ENCODE measurements at regions not wholly inside any gene's neighbourhood (a gene's known extent, or its start where the extent isn't known, plus 50 kb on each side); places are given as distances from the start of the nearest gene placed in this dataset.
"Not testable (repeated sequence)": the region's sequence is repeated elsewhere in the genome, so short reads cannot be mapped to it uniquely, and the experiment has no call there.

GRCh38 chr4:175282407-175282806 lies 364.2 kb downstream of the ADAM29 start:
- no peak for DNase-seq

GRCh38 chr4:175290401-175290800 lies 372.2 kb downstream of the ADAM29 start:
- no peak for DNase-seq

GRCh38 chr4:175297965-175298565 lies 379.9 kb downstream of the ADAM29 start:
- no peak for DNase-seq

- DNase-seq, result no peak
Measured at GRCh38 chr4:175306436-175306835, 388.3 kb downstream of the ADAM29 start.

- no peak for DNase-seq
Measured at GRCh38 chr4:175307326-175307725, 389.2 kb downstream of the ADAM29 start.

GRCh38 chr4:175308236-175308635 lies 390.1 kb downstream of the ADAM29 start:
- DNase-seq, result no peak

GRCh38 chr4:175309041-175309440 lies 390.9 kb downstream of the ADAM29 start:
- no peak for DNase-seq

- DNase-seq, result no peak
Measured at GRCh38 chr4:175325230-175325629, 407.1 kb downstream of the ADAM29 start.

- DNase-seq, result no peak
Measured at GRCh38 chr4:175326796-175327195, 408.6 kb downstream of the ADAM29 start.

- DNase-seq, result no peak
Measured at GRCh38 chr4:175330236-175330635, 412.1 kb downstream of the ADAM29 start.

- no peak for DNase-seq
Measured at GRCh38 chr4:175330652-175331051, 412.5 kb downstream of the ADAM29 start.

- no peak for DNase-seq
Measured at GRCh38 chr4:175335331-175335730, 417.2 kb downstream of the ADAM29 start.

- not testable (repeated sequence) for DNase-seq
Measured at GRCh38 chr4:175336570-175336969, 418.4 kb downstream of the ADAM29 start.

GRCh38 chr4:175339100-175339707 lies 421.0 kb downstream of the ADAM29 start:
- DNase-seq, result no peak

GRCh38 chr4:175341203-175341755 lies 423.1 kb downstream of the ADAM29 start:
- no peak for DNase-seq

GRCh38 chr4:175346376-175346775 lies 428.2 kb downstream of the ADAM29 start:
- DNase-seq, result no peak

GRCh38 chr4:175350246-175350645 lies 432.1 kb downstream of the ADAM29 start:
- DNase-seq, result no peak

GRCh38 chr4:175351473-175351872 lies 433.3 kb downstream of the ADAM29 start:
- DNase-seq, result no peak

- no peak for DNase-seq
Measured at GRCh38 chr4:175369087-175369486, 443.0 kb downstream of the GPM6A start.

GRCh38 chr4:175371091-175371490 lies 441.0 kb downstream of the GPM6A start:
- no peak for DNase-seq

GRCh38 chr4:175373031-175373430 lies 439.0 kb downstream of the GPM6A start:
- no peak for DNase-seq

- no peak for DNase-seq
Measured at GRCh38 chr4:175374459-175374858, 437.6 kb downstream of the GPM6A start.

GRCh38 chr4:175376287-175376977 lies 435.6 kb downstream of the GPM6A start:
- no peak for DNase-seq

GRCh38 chr4:175377203-175377602 lies 434.9 kb downstream of the GPM6A start:
- no peak for DNase-seq

Measured in NCI-H1048 (cell line).